Eye (tissue), 1 donor: ENCODE measurements at regions not wholly inside any gene's neighbourhood (a gene's known extent, or its start where the extent isn't known, plus 50 kb on each side); places are given as distances from the start of the nearest gene placed in this dataset.
A peak's percentile ranks its signal among the peaks of the same experiment; 100 is the strongest.
"Not testable (repeated sequence)": the region's sequence is repeated elsewhere in the genome, so short reads cannot be mapped to it uniquely, and the experiment has no call there.

Source experiments
- DNase-seq: peaks from one replicate; pipeline ENCODE4 v3.0.0-alpha.2; 2015

DNA sequence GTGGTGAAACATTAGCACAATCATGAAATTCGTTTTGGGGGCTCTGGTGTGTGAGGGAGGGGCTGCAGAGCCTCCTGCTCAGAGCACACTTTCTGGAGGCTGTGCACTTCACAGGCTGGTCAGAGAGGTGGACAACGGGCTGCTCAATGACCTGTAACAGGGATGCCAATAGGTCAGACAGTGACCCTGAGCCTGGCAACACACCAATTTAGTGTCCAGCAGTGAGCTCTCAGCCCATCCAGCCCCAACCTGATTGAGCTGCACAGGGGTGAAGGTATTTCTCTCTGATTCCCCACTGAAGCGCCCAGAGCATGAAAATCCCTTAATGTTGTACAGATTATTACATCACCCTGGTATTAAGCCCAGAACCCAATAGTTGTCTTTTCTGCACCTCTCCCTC, 191.3 kb upstream of the ZNF32 start:
- DNase-seq, result no peak

DNA sequence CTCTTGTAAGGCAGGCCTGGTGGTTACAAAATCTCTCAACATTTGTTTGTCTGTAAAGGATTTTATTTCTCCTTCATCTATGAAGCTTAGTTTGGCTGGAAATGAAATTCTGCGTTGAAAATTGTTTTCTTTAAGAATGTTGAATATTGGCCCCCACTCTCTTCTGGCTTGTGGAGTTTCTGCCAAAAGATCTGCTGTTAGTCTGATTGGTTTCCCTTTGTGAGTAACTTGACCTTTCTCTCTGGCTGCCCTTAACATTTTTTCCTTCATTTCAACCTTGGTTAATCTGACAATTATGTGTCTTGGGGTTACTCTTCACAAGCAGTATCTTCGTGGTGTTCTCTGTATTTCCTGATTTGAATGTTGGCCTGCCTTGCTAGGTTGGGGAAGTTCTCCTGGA, 186.1 kb upstream of the ZNF32 start:
- not testable (repeated sequence) for DNase-seq

DNA sequence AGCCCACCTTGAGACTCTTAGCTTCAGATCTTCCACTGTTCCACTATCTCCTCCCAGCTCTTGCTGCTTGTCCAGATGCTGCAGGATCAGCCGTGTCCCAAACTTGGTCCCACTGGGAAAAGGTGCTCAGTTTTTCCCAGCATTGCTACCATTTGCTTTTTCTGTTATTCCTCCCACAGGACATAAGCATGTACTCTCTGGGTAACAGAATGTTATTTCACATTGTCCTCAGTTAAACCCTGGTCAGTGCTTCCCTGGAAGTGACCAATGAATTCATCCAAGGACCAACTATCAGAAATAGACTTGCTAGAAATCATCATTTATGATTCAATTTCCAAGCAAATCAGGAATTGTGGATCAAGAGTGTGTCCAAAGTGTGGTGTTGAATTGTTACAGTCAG, 179.2 kb upstream of the ZNF32 start:
- DNase-seq, result no peak

DNA sequence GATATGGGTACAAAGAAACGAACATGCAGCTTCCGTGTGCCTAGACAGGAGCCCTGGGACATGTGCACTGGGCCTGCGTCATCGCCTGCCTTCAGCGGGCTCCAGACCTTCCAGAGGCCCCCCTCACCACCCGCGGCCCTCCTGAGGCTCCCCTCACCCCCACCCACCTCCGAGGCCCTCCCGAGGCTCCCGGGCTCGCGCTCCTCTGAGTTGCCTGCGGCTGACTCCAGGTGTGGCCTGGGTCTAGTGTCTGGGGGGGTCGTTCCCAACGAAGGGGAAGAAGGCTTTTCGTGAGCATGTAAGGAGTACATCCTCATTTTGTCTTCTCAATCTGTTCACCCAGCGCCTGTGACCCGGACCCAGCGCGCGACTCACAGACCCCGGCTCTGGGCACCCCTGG, 177.3 kb upstream of the ZNF32 start:
- no peak for DNase-seq

DNA sequence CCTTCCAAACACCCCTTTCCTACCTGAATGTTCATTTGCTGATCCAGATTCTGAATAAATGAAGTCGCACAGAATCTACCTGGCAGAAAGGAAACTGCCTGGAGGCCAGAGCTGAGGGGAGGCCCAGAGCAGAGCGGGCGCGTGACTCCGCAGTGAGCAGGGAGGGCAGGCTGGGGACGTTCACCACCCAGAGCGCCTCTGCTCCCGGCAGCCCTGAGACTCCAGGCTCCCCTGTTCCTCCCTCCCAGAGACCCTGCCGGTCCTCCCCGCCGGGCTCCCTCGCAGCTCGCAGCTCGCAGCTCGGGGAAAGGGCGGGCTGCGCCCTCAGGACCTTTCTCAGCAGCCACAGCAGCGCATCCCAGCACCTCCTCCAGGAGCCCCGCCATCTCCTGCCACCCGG, 176.7 kb upstream of the ZNF32 start:
- no peak for DNase-seq

DNA sequence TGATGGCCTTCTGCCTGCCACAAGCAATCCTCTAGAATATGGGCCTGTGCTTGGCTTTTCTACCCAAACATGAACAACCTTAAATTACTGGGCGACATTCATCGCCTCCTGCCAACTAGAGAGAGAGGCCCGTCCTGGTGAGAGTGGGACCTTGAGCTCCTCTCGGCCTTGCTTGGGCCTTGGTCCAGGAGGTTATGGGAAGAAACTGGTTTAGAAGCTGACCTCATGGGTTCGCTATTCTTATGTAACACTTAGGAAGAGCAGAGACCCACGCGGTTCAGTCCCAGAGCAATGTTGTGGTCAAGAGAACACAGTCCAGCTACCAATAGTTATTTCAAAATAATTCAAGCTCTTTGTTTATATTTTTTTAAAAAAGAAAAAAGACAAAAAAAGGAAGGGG, 176.3 kb upstream of the ZNF32 start:
- DNase-seq, result no peak

DNA sequence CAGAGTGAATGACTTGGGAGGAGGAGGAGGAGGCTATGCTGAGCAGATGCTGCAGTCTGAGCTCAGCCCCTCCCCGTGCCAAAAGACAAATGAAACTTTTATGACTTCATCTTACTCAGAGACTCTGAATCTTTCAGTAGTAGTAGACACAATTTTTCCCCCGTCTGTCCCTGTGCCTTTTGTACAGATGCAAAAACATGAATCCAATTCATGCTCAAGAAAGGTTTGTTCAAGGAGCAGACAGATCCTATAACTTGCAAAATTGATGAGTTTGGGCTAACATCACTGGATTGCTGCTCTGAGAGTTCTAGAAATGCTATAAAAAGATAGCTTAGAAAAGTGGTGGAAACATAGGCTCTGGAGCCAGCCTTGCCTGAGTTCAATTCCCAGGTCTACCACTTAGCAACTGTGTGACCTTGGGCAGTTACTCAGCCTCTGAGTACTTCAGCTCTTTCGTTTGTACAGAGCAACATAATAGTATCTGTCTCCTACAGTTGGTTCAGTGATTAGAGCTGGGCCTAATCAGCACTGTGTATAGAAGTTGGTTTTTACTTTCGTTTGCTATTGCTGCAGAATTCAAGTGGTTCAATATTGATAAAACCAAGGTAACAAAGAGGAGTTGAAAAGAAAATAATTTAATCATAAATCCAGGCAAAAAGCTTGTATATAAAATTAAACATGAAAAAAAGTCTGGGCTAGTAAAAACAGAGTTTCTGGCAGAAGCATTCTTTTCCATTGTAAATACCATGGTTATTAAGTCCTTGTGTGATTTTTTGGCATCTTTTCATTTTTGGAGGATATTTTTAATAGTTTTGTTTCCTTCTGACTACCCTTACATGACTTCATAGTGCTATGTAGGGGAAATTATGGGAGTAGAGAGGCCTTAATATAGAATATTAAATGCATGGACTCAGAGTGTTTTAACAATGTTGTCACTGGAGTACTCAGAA, 174.2 kb upstream of the ZNF32 start:
- peak; percentile 58 for DNase-seq

DNA sequence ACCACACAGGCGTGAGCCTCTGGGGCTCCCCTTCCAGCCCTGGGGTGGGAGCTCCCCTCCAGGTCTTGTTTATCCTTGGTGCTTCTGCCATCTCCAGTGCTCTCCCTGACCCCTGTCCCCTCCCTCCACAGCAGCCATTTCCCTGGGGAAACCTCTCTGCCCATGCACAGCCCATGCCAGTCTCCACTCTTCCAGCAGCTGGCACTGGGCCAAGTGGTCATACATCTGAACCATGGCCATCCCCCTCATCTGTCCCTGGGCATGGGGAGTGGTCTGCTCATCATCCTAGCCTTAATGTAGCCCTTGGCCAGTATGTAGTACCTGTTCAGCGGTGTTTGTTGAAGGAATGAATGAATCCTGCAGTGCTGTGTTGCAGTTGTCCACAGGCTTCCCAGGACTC, 172.4 kb upstream of the ZNF32 start:
- no peak for DNase-seq

DNA sequence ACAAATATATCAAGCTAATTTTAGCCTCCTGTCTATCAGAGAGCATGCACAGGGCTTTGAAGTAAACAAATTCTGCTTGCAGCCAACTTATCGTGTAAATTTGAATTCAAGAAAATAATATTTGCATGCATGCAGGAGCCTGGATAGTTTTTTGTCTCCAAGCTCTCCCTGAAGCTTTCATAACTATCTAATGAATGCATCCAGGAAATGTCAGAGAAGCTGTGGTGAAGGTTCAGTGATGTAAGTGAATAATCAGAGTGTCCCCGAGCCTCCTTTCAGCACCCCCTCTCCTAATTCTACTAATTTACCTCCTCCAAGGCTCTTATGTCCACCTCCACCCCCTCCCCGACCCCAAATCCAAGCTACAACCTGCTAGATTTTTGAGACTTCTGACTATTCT, 172.0 kb upstream of the ZNF32 start:
- no peak for DNase-seq

DNA sequence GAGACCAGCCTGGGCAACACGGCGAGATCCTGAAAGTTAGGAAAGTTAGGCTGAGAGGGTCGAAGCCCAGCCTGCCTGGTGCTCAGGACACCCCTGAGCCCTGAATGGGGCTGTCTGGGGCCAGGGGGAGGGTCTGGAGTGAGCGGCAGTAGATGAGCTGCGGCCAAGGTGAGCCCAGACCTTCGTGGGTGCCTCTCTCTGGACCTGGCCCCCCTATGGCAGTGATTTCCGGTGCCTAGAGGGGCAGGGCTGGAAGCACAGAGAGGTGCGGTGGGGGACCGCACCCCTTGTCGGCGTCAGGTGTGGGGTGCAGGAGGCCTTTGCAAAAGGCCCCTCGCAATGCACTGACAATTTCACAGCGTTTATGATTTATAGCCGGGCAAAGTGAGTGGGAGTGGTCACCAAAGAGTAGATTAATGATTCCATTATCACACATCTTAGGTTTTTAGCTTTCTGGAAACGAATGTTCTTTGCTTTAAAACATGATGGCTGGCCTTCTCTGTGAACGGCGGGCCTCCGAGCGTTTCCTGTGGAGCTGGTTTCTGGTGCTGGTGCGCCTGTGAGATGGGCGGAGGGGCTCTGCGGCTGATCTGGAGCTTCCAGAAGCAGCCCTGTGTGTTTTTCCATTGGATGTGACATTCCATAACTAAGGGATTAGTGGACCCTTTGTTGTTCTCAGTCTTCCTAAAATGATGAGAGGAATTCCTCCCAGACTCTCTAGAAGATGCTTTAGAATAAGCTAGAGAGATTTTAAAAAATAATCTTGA, 171.0 kb upstream of the ZNF32 start:
- DNase-seq, result no peak

DNA sequence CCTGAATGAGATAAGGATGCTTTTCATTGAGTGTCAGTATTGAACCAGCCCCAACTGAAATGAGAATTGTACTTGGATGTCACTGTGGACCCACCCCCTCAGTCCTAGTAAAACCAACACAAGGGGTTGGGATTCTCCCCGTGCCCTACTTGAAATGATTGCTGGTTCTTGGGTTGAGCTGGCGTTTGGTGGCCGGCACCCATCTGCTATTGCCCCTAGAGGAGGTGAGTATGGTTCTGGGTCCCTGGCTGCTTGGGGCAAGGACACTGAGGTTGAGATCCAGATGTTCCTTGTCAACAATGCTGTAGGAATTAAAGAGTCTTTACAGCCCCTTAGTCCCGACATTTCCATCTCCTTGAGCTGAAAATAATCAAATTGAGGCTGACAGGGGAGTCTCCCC, 170.0 kb upstream of the ZNF32 start:
- no peak for DNase-seq

DNA sequence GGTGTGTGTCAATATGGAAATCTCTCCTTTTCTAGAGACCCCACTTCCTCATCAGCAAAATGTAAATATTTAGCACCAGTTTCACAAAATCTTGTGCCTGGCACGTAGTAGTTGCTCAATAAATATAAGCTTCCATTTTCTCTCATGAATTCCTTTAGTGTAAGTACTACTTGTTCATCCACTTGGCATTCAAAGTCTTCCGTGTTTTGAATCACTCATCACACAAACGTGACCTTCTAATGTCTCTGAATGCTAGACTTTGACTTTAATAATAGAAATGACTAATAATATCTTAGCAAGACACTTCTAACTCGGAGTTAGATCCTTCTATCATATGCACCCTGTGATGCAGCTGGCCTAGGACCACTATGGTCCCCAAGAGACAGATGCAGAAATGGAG, 168.7 kb upstream of the ZNF32 start:
- no peak for DNase-seq

DNA sequence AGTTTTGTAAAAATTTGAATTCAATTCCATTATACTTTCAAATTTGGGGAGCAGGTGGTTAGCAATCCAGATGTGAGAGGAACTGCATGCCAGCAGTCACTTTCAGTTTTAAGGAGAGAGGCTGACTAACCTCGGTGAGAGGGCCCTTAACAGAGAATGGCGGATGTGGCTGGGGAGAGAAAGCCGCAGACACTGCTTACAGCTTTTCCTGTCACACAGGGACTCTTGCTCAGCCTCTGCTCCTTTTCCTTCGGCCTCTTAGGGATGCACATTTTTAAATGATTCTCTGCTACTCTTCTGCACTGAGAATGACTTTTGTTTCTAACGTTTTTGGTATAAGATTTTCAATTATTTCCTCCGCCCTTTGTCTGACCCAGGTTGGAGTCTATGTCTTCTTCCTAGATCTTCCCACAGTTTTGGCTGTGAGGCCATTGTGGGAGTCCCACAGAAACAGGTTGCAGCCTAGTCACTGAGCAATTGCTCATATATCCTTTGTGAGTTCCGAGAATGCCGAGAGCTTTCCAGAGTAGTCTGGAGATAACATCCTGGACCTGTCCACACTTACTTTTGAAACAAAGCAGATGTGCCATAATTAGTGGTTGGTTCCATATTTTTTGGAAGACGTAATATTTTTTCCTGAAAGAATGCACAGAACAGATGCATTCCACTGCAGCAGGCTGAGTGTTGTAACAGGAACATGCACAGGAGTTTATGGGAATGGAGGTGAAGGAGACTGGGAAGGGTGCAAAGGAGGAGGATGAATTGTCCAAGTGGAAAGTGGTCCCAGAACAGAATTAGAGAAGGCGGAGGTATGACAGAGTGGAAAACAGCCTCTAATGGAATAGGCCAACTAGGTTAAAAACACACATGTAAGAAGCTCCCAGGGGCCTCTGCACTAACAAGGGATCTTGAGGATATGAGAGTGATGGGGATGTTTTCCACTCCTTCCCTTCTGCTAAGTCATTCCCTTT, 168.0 kb upstream of the ZNF32 start:
- DNase-seq, result no peak

DNA sequence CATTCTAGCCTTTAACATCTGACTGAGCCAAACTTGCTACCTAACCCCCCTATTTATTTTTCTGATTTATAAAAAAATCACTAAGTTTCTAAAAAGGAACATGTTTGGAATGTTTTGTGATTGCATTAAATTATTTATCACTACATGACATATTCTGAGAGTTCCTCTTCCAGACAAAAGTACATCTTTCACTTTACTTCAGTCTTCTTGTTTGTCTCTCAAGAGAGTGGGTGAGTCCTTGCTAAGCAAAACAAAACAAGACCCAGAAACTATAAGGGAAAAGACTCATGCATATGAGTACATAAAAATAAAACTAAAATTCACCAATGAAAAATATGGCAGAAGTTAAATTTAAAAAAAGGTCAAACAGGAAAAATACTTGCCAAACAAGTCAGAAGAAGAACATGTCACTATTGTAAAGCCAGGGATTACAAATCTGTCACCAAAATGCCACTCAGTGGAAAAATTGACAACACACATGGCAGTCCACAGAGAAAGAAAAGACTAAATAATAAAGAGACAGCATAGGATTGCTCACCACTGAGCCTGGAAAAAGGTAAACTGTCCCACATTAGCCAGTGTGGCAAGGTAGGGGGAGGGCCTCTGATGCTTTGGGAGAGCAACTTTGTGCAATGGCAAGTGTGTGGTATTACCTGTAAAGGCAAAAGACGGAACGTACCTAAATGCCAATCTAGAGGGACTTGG, 166.7 kb upstream of the ZNF32 start:
- DNase-seq, result no peak

DNA sequence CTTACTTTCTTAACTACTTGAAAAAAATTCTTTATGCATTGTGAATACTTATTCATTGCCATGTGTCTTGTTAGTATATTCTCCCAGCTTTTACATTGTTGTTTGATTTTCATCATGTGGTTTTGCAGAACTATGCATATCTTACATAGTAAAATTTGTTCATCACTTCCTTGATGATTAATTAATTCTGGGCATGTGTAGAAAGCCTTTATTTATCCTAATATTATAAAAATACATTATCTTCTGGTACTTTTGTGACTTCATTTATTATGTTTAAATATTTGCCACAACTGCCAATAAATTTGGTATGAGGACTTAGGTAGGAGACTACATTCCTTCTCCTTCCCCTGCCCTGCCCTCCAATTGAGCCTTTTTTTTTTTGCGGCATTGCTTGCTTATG, 166.0 kb upstream of the ZNF32 start:
- DNase-seq, result no peak

DNA sequence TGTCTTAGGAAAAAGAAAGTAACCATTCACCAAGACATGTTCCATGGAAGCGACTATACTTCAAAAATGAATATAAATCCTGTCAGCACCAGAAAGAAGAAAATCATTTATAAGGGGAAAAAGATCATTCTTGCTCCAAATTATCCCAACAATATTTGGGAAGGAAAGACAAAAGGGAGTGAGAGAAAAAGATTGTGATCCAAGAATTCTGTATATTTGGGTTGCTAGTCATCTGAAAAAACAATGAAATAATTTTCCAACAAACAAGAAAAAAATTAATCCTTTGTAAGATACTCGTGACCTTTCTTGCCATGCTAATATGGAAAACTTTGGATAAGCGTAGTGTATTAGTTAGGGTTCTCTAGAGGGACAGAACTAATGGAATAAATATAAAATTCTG, 163.2 kb upstream of the ZNF32 start:
- no peak for DNase-seq

DNA sequence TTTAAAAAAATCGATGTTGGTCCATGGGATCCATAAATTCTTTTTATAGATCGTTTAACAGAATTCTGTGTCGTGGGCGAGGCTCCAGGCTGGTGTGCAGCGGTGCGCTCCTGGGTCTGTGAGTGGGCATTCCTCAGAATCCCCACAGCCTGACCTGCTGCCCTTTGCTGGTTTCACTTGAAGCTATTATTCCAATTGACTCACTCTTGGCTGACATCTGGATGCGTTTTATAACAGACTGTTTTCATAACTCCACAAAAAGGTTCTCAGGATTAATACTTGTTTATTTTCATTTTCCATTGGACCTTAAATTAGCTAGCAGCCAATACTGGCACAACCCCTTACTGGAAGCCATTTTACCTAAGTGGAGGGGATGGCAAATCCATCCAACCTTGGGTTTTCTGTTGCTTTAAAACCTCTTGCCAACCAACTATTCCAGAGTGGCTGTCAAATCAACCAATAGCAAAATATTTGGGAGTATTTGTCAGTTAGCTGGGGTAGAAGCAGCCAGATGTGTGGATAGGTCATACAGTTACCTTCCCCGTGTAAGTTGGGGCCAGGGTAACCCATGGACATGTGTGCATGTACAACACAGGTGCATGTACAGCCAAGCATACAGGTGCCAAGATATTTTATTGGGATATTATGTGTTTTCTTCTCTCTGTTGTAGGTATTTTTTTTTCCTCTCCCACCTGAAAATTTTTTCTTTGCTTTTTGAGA, 160.7 kb upstream of the ZNF32 start:
- DNase-seq, result peak; percentile 72

DNA sequence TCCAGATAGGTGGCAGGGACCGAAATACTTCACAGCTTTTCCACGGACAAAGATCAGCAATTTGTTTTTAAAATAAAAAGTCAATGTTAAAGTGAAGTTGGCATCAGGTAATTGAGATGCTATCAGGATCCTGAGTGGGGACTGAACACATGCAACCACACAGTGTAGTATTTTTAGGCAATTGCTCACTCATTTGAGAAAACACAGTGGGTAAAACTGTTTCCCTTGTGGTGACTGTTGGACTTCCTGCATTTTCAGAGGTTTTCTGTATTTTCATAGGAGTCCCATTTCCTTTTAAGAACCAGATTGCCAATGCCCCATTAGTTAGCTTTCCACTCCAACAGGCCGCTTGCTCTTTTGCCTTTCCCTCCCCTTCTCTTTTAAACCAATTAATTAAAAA, 159.5 kb upstream of the ZNF32 start:
- no peak for DNase-seq

DNA sequence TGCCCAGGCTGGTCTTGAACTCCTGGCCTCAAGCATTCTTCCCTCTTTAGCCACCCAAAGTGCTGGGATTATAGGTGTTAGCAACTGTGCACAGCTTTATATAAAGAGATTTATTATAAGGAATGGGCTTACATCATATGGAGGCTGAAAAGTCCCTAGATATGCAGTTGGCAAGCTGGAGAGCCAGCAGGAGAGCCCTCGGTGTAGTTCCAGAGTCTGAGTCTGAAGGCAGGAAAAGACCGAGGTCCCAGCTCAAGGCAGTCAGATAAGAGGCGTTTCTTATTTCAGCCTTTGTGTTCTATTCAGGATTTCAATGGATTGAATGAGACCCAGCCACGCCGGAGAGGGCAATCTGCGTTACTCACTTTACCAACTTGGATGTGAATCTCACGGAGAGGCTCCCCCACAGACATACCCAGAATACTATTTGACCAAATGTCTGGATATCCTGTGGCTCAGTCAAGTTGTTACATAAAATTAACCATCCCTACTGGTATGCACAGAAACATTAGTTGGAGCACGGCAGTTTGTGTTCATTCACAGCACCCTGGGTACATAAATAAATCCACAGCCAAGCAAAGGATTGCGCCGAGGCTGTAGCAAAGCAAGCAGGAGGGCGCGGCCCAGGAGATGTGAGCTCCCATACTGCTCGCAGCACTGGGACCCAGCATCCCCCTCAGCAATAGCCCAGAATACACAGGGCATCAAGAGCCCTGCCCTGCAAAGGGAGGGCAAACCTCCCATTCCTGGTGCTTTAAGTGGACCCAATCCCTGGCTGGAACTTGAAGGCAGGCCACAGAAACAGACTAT, 158.4 kb upstream of the ZNF32 start:
- no peak for DNase-seq

DNA sequence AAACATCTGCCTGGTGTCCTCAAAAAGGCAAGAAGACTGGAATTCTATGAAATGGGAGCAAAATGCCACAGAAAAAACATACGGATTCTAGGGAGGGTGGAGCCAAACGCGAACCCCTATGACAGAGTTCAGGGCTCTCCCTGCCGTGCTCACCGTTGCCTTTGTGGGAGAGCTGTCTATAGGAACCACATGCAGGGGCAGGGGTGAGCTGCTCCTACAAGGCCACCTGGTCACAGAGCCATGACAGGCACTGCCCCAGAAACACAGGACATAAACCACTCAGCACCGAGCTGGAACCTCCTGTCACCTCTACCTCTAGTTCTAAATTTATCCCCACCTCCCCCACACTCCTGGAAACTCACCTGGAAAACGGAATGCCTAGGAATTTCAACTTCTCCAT, 155.1 kb upstream of the ZNF32 start:
- no peak for DNase-seq
